SKM-1 (cell line): ENCODE measurements at regions not wholly inside any gene's neighbourhood (a gene's known extent, or its start where the extent isn't known, plus 50 kb on each side); places are given as distances from the start of the nearest gene placed in this dataset.

Source experiments
- DNase-seq: peaks from one replicate; lab custom pipeline; 2025; ENCODE audit not compliant: unreplicated experiment; lab: John Stamatoyannopoulos, UW

- DNase-seq: no peak
These were observed 182.5 kb downstream of the VRK1 start for GRCh38 chr14:96979611-96980074.

GRCh38 chr14:96980835-96981234 lies 183.7 kb downstream of the VRK1 start:
- no peak for DNase-seq

- no peak for DNase-seq
These were observed 189.3 kb downstream of the VRK1 start for GRCh38 chr14:96986256-96987085.

- no peak for DNase-seq
These were observed 189.9 kb downstream of the VRK1 start for GRCh38 chr14:96987086-96987474.

- DNase-seq: no peak
These were observed 190.6 kb downstream of the VRK1 start for GRCh38 chr14:96987771-96988170.

GRCh38 chr14:96989306-96989705 lies 192.1 kb downstream of the VRK1 start:
- DNase-seq: no peak

- no peak for DNase-seq
These were observed 194.0 kb downstream of the VRK1 start for GRCh38 chr14:96991226-96991625.

- DNase-seq: no peak
These were observed 197.8 kb downstream of the VRK1 start for GRCh38 chr14:96994999-96995398.

GRCh38 chr14:96997269-96997668 lies 200.1 kb downstream of the VRK1 start:
- DNase-seq: no peak

GRCh38 chr14:96997996-96998395 lies 200.8 kb downstream of the VRK1 start:
- no peak for DNase-seq

GRCh38 chr14:96999654-97000155 lies 202.5 kb downstream of the VRK1 start:
- no peak for DNase-seq

- DNase-seq: no peak
These were observed 205.3 kb downstream of the VRK1 start for GRCh38 chr14:97002454-97002853.

- DNase-seq: no peak
These were observed 208.8 kb downstream of the VRK1 start for GRCh38 chr14:97005934-97006333.

GRCh38 chr14:97010491-97011160 lies 213.4 kb downstream of the VRK1 start:
- no peak for DNase-seq

GRCh38 chr14:97013878-97014277 lies 216.7 kb downstream of the VRK1 start:
- DNase-seq: no peak

GRCh38 chr14:97021001-97021400 lies 223.8 kb downstream of the VRK1 start:
- DNase-seq: no peak

- no peak for DNase-seq
These were observed 224.5 kb downstream of the VRK1 start for GRCh38 chr14:97021571-97022168.

- no peak for DNase-seq
These were observed 225.6 kb downstream of the VRK1 start for GRCh38 chr14:97022741-97023140.

GRCh38 chr14:97023871-97024270 lies 226.7 kb downstream of the VRK1 start:
- no peak for DNase-seq

GRCh38 chr14:97024300-97024699 lies 227.1 kb downstream of the VRK1 start:
- DNase-seq: no peak

- no peak for DNase-seq
These were observed 228.5 kb downstream of the VRK1 start for GRCh38 chr14:97025722-97026121.
